ENCODE measurements at regions not wholly inside any gene's neighbourhood (a gene's known extent, or its start where the extent isn't known, plus 50 kb on each side); places are given as distances from the start of the nearest gene placed in this dataset.

- no peak for TF ChIP-seq PAX5 (IDR thresholded peaks at IDR 0.05; ENCODE audit: borderline replicate concordance, low read depth, low read length)
- no peak for TF ChIP-seq PML (IDR thresholded peaks at IDR 0.05; ENCODE audit: low read length)
Observed at GRCh38 chr3:150084128-150084527, 113.4 kb upstream of the PFN2 start (continued).

- RAD21 ChIA-PET (ENCODE audit: unreplicated experiment): no interaction called here
- POLR2A ChIA-PET: no interaction called here
- H2AFZ ChIP-seq (ENCODE audit: control insufficient read depth, low read depth, low read length): no peak overlapping the region
- no peaks in the 10 kb centered on the region for H3K4me1 ChIP-seq (ENCODE audit: control insufficient read depth, insufficient read depth, low read length)
- TF ChIP-seq EP300 (IDR thresholded peaks at IDR 0.05; ENCODE audit: borderline replicate concordance in 1 of 2, control insufficient read depth in 1 of 2, low read depth in 2 of 2, low read length in 2 of 2): no peak
- no peak for TF ChIP-seq LARP7 (IDR thresholded peaks at IDR 0.05)
- TF ChIP-seq RELB (IDR thresholded peaks at IDR 0.05; ENCODE audit: low read depth): no peak
- TF ChIP-seq IKZF2 (IDR thresholded peaks at IDR 0.05): no peak
- TF ChIP-seq STAT1 (conservative IDR thresholded peaks at IDR 0.05): no peak
- TF ChIP-seq IRF5 (IDR thresholded peaks at IDR 0.05; ENCODE audit: borderline replicate concordance): no peak
- CTCF ChIA-PET: no interaction called here
- ATAC-seq: no peak
- no peak for DNase-seq (ENCODE audit: low read depth, low spot score)
- SMC1A ChIA-PET (ENCODE audit: uncharacterized antibody, unreplicated experiment): interaction anchor here (0.7 kb wide), 1 partner anchor 15 kb away, joined by 3 read pairs; no protein-coding TSS in a partner anchor
- H3K36me3 ChIP-seq (ENCODE audit: control insufficient read depth in 2 of 2, insufficient read depth in 2 of 2, low read length in 1 of 2): no peaks in the 10 kb centered on the region
- H3K79me2 ChIP-seq (ENCODE audit: control insufficient read depth, insufficient read depth, low read length): no peaks in the 10 kb centered on the region
- no peak overlapping the region for H3K9ac ChIP-seq (ENCODE audit: control insufficient read depth, insufficient read depth, low read length)
- no peaks in the 10 kb centered on the region; the same call in 2 of the 3 replicates for H3K9me3 ChIP-seq (replicated peaks; ENCODE audit: control insufficient read depth, insufficient read depth, low read length)
- no peak overlapping the region for H3K27ac ChIP-seq (ENCODE audit: control insufficient read depth, insufficient read depth)
- in situ Hi-C loops (cut with MboI) (no loop called here), intact Hi-C loops (cut with micrococcal nuclease; ENCODE audit: unreplicated experiment) (no loop called here)
- H3K4me2 ChIP-seq (ENCODE audit: control insufficient read depth, insufficient read depth): no peak overlapping the region
- FAIRE-seq: no peak
- WGBS (ENCODE audit: insufficient coverage, insufficient replicate concordance, low lambda C conversion rate, missing lambda C conversion rate): 77% methylated on average over 8 of the region's 8 CpGs
- H3K4me3 ChIP-seq: no peak overlapping the region
- BruUV-seq (replicated peaks): no TSS peak
- H3K27me3 ChIP-seq (replicated peaks in 1 of 2; ENCODE audit: control insufficient read depth in 2 of 2, insufficient read depth in 2 of 2, low read length in 1 of 2): no peaks in the 10 kb centered on the region
- no peaks in the 10 kb centered on the region for H4K20me1 ChIP-seq (ENCODE audit: control insufficient read depth, insufficient read depth)
Observed at GRCh38 chr3:150083655-150084042, 113.0 kb upstream of the PFN2 start.
